ENCODE measurements at regions not wholly inside any gene's neighbourhood (a gene's known extent, or its start where the extent isn't known, plus 50 kb on each side); places are given as distances from the start of the nearest gene placed in this dataset.

DNA sequence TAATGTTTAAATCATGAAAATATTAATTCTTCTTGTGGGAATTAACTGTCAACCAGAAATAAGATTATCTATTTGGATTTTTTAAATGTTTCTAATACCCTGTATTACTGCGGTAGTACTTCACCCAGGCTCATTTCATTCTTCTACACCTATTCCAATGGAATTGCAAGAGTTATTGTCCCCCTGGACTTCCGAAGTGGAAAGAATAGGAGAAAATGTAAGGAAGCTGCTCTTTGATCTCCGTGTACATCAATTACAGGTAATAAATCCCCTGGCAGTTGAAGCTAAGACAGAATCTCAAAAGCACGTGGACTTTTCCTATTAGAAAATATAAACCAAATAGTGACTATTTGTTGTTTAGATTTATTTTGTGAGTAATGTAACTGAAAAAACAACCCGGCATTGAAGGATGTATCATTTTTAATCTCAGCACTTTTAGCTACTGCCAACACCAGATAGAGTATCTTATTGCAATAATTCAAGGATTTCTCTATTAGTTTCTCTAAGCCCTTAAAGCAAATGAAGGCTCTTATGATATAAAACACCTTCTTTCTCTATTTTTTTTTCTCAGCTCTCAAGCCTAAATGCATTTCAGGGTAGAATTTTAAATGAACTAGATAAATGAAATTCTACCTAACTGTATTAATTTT lies 77.3 kb downstream of the MZT1 start:
- Histone ChIP-seq H3K27me3 (no peaks in the 10 kb centered on the region), H3K4me3 (no peak overlapping the region), H3K9me3 (no peaks in the 10 kb centered on the region), H3K36me3 (no peaks in the 10 kb centered on the region), H3K4me1 (no peaks in the 10 kb centered on the region), H3K9ac (ENCODE audit: low read depth in 2 of 2, low read length in 2 of 2) (no peak overlapping the region), H3K27ac (no peak overlapping the region)
- intact Hi-C loops (cut with DNase I), result no loop called here
- no peak for DNase-seq
- TF ChIP-seq, protein P1, sequence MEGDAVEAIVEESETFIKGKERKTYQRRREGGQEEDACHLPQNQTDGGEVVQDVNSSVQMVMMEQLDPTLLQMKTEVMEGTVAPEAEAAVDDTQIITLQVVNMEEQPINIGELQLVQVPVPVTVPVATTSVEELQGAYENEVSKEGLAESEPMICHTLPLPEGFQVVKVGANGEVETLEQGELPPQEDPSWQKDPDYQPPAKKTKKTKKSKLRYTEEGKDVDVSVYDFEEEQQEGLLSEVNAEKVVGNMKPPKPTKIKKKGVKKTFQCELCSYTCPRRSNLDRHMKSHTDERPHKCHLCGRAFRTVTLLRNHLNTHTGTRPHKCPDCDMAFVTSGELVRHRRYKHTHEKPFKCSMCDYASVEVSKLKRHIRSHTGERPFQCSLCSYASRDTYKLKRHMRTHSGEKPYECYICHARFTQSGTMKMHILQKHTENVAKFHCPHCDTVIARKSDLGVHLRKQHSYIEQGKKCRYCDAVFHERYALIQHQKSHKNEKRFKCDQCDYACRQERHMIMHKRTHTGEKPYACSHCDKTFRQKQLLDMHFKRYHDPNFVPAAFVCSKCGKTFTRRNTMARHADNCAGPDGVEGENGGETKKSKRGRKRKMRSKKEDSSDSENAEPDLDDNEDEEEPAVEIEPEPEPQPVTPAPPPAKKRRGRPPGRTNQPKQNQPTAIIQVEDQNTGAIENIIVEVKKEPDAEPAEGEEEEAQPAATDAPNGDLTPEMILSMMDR (IDR thresholded peaks at IDR 0.05), result no peak

- H3K4me1 ChIP-seq, result no peaks in the 10 kb centered on the region
- H3K36me3 ChIP-seq, result no peaks in the 10 kb centered on the region
- intact Hi-C loops (cut with DNase I), result no loop called here
- H3K9me3 ChIP-seq, result no peaks in the 10 kb centered on the region
- H3K27me3 ChIP-seq, result no peaks in the 10 kb centered on the region
- H3K27ac ChIP-seq, result no peak overlapping the region
- TF ChIP-seq, protein P1 (IDR thresholded peaks at IDR 0.05), result no peak
- H3K9ac ChIP-seq (ENCODE audit: low read depth in 2 of 2, low read length in 2 of 2), result no peak overlapping the region
- no peak overlapping the region for H3K4me3 ChIP-seq
- DNase-seq, result no peak
Observed at GRCh38 chr13:72648513-72649065, 78.8 kb downstream of the MZT1 start.

GRCh38 chr13:72647422-72647821 lies 80.0 kb downstream of the MZT1 start:
- H3K27me3 ChIP-seq, result no peaks in the 10 kb centered on the region
- H3K27ac ChIP-seq, result no peak overlapping the region
- H3K36me3 ChIP-seq, result no peaks in the 10 kb centered on the region
- TF ChIP-seq, protein P1 (IDR thresholded peaks at IDR 0.05), result no peak
- H3K4me3 ChIP-seq, result no peak overlapping the region
- H3K4me1 ChIP-seq, result no peaks in the 10 kb centered on the region
- no peak for DNase-seq
- intact Hi-C loops (cut with DNase I), result no loop called here
- H3K9me3 ChIP-seq, result no peaks in the 10 kb centered on the region
- no peak overlapping the region for H3K9ac ChIP-seq (ENCODE audit: low read depth in 2 of 2, low read length in 2 of 2)

- H3K9ac ChIP-seq (ENCODE audit: low read depth in 2 of 2, low read length in 2 of 2), result no peak overlapping the region
- H3K36me3 ChIP-seq, result no peaks in the 10 kb centered on the region
- H3K27ac ChIP-seq, result no peak overlapping the region
- intact Hi-C loops (cut with DNase I), result no loop called here
- no peak overlapping the region for H3K4me3 ChIP-seq
- no peaks in the 10 kb centered on the region for H3K9me3 ChIP-seq
- TF ChIP-seq, protein P1 (IDR thresholded peaks at IDR 0.05), result no peak
- DNase-seq, result no peak
- H3K4me1 ChIP-seq, result no peaks in the 10 kb centered on the region
- no peaks in the 10 kb centered on the region for H3K27me3 ChIP-seq
Observed at GRCh38 chr13:72645521-72645920, 81.9 kb downstream of the MZT1 start.

- DNase-seq, result peak; percentile 75
- no peaks in the 10 kb centered on the region for H3K27me3 ChIP-seq
- no peak overlapping the region for H3K4me3 ChIP-seq
- H3K4me1 ChIP-seq, result no peaks in the 10 kb centered on the region
- no peaks in the 10 kb centered on the region for H3K9me3 ChIP-seq
- H3K9ac ChIP-seq (ENCODE audit: low read depth in 2 of 2, low read length in 2 of 2), result no peak overlapping the region
- no peaks in the 10 kb centered on the region for H3K36me3 ChIP-seq
- intact Hi-C loops (cut with DNase I), result no loop called here
- no peak overlapping the region for H3K27ac ChIP-seq
- TF ChIP-seq, protein P1 (IDR thresholded peaks at IDR 0.05), result peak; percentile 60
Observed at GRCh38 chr13:72643311-72643989, 84.0 kb downstream of the MZT1 start.

Measured in colonic mucosa (tissue), 4 donors.